ENCODE measurements at regions not wholly inside any gene's neighbourhood (a gene's known extent, or its start where the extent isn't known, plus 50 kb on each side); places are given as distances from the start of the nearest gene placed in this dataset.
"Not testable (repeated sequence)": the region's sequence is repeated elsewhere in the genome, so short reads cannot be mapped to it uniquely, and the experiment has no call there.

DNA sequence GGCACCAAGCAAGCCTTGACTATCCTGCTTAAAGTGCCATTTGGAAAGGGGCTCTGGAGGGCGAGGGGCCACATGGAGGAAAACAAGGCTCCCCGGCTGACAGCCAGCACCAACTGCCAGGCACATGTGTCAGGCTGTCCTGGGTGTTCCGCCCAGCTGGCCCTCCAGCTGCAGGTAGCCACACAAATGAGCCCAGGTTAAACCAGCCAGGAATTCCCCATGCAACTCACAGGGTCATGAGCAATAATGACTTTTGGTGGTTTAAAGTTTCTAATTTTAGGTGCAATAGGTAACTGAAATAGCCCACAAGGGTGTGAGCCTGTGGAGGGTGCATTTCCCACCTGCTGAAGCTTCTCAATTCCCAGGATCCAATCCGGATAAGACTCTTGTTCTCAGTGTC lies 58.9 kb upstream of the EEF2KMT start:
- not testable (repeated sequence) for DNase-seq

DNA sequence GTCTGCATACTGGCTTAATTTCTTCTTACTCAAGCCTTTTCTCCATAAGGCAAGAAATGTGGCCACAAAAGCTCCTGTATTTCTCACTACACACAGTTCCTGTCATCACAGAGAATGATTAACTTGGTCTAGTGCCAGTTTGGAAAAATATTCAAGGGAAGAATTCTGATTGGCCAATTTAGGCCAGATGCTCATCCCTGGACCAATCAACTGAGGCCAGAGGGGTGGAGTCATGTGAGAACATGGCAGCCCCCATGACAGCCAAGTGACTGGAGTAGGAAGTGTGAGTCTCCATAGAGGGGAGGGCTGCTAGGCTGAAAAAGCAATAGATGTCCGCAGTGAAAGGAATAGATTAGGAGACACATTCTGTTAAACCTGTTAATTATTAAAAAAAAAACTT lies 56.4 kb upstream of the EEF2KMT start:
- DNase-seq, result not testable (repeated sequence)

GRCh38 chr16:5151409-5151808 lies 53.8 kb upstream of the EEF2KMT start:
- DNase-seq, result not testable (repeated sequence)
